Thyroid gland (tissue), 4 donors: ENCODE measurements at regions not wholly inside any gene's neighbourhood (a gene's known extent, or its start where the extent isn't known, plus 50 kb on each side); places are given as distances from the start of the nearest gene placed in this dataset.

ENCODE experiments used
- DNase-seq, 2 donors: peaks; one replicate each; pipeline ENCODE4 v3.0.0-alpha.2; 2019
- H3K27ac ChIP-seq, 3 donors: fragments of 200-600 bp; sonication (generic); 1 replicate in 2 of 3; 2 replicates in 1 of 3; pipeline ENCODE4 v1.5.1; 2016 to 2019; ENCODE audit warnings: mild to moderate bottlenecking in 1 of 3, moderate library complexity in 1 of 3
- H3K27me3 ChIP-seq: fragments of 200-600 bp; sonication (generic); one replicate; pipeline ENCODE4 v1.5.1; 2019
- H3K36me3 ChIP-seq, 2 donors: fragments of 200-600 bp; sonication (generic); one replicate each; pipeline ENCODE4 v1.5.1; 2016 to 2019
- H3K4me1 ChIP-seq, 2 donors: fragments of 200-600 bp; sonication (generic); one replicate each; pipeline ENCODE4 v1.5.1; 2017 to 2019
- H3K4me3 ChIP-seq, 3 donors: fragments of 200-600 bp; sonication (generic); replicated peaks in 1 of 3; 1 replicate in 2 of 3; 2 replicates in 1 of 3; pipeline ENCODE4 v1.5.1; 2016; ENCODE audit warnings: mild to moderate bottlenecking in 1 of 3
- H3K9me3 ChIP-seq: fragments of 200-600 bp; sonication (generic); one replicate; pipeline ENCODE4 v1.5.1; 2017
- POLR2A ChIP-seq, 2 donors: fragments of 450-650 bp; IDR thresholded peaks; one replicate each; pipeline ENCODE4 v1.6.1; 2017; ENCODE audit warnings: antibody characterized with exemption in 2 of 2, mild to moderate bottlenecking in 2 of 2, moderate library complexity in 1 of 2
- WGBS, 2 donors: methylation state at CpG; one replicate each; pipeline ENCODE4 v1.1.5; 2017; 5-methylcytosine and 5-hydroxymethylcytosine counted together
- intact Hi-C: fragments of 100-400 bp; cut with DNase I; formaldehyde crosslinking; loops from one replicate; pipeline ENCODE4 v1.15.1; 2023
- TF ChIP-seq, protein P1 (sequence below), 6 experiments: fragments of 200-600 bp in 3 of 6; fragments of 450-650 bp in 3 of 6; sonication (generic) in 3 of 6; IDR thresholded peaks; one replicate each; pipeline ENCODE4 v1.5.1; 2016 to 2019; ENCODE audit warnings: antibody characterized with exemption in 6 of 6, mild to moderate bottlenecking in 2 of 6, inconsistent platforms in 1 of 6, moderate library complexity in 1 of 6

DNA sequence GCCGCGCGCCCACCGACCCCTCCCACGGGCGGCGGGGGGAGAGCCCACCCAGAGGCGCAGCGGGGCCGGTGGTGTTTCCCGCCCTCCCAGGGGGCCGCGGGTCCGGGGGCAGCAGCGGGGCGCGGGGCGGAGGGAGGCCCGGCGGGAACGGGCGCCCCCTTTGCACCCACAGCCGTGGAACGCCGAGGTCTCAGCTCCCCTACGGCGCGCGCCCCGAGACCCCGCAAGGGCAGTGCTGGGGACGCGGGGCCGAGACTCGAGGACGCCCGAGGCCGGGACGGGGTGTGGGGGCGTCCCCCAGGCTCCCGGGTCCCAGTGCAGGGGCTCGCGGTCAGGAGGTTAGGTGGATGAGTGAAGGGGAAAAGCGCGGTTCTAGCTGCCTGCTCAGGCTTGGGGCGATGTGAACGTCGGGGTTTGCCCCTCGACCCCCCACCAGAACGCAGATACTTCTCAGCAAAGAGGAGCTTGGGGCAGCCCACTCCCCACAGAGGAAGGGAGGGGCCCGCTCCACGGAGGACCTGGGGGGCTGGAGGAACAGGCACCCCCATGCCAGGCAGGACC is 65.5 kb upstream of the BHLHE23 start:
- 8 to 30% methylated on average over 2 to 23 of the region's 52 CpGs for WGBS, 2 donors
- Histone ChIP-seq H3K27me3 (peaks cover 13% of the 10 kb centered on the region), H3K36me3 (no peaks in the 10 kb centered on the region), H3K27ac (no peak overlapping the region), H3K4me1 (no peaks in the 10 kb centered on the region), H3K4me3 (no peak overlapping the region), H3K9me3 (no peaks in the 10 kb centered on the region)
- intact Hi-C loops, result no loop called here
- TF ChIP-seq POLR2A (IDR thresholded peaks at IDR 0.05), result no peak
- TF ChIP-seq, protein P1, sequence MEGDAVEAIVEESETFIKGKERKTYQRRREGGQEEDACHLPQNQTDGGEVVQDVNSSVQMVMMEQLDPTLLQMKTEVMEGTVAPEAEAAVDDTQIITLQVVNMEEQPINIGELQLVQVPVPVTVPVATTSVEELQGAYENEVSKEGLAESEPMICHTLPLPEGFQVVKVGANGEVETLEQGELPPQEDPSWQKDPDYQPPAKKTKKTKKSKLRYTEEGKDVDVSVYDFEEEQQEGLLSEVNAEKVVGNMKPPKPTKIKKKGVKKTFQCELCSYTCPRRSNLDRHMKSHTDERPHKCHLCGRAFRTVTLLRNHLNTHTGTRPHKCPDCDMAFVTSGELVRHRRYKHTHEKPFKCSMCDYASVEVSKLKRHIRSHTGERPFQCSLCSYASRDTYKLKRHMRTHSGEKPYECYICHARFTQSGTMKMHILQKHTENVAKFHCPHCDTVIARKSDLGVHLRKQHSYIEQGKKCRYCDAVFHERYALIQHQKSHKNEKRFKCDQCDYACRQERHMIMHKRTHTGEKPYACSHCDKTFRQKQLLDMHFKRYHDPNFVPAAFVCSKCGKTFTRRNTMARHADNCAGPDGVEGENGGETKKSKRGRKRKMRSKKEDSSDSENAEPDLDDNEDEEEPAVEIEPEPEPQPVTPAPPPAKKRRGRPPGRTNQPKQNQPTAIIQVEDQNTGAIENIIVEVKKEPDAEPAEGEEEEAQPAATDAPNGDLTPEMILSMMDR (IDR thresholded peaks at IDR 0.05), result no peak
- DNase-seq, result no peak

DNA sequence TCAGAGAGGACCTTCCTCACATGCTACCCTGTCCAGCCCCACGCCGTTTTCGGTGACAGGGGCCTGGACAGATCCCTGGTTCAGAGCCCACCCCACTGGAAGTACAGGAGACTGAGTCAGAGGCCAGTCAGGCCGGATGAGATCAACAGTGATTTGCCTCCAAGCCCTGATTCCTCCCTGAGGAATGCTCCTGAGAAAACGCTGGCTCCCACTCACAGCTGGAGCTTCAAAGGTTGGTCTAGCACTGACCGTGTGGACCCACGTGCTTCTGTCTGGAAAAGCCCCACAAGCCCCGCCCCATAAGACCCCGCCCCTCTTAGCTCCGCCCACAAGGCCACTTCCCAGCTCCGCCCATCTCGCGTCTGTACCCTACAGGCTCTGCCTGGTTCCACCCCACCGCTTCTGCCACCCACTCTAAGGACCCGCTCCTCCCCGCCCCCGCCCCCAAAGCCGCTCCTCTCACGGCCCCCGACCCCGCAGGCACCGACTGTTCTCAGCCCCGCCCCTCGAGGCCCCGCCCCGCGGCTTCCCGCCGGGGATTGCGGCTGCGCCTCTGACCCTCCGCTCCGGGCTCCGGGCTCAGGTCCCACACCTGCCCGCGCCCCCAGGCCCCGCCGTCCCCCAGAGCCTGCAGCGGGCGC is 64.9 kb upstream of the BHLHE23 start:
- Histone ChIP-seq H3K36me3 (no peaks in the 10 kb centered on the region), H3K9me3 (no peaks in the 10 kb centered on the region), H3K4me1 (no peaks in the 10 kb centered on the region), H3K27me3 (peaks cover 13% of the 10 kb centered on the region), H3K4me3 (no peak overlapping the region), H3K27ac (no peak overlapping the region)
- TF ChIP-seq POLR2A (IDR thresholded peaks at IDR 0.05), result no peak
- TF ChIP-seq, protein P1 (IDR thresholded peaks at IDR 0.05), result no peak
- DNase-seq, result no peak
- intact Hi-C loops, result no loop called here
- 23 to 83% methylated on average over 3 to 15 of the region's 40 CpGs for WGBS, 2 donors

DNA sequence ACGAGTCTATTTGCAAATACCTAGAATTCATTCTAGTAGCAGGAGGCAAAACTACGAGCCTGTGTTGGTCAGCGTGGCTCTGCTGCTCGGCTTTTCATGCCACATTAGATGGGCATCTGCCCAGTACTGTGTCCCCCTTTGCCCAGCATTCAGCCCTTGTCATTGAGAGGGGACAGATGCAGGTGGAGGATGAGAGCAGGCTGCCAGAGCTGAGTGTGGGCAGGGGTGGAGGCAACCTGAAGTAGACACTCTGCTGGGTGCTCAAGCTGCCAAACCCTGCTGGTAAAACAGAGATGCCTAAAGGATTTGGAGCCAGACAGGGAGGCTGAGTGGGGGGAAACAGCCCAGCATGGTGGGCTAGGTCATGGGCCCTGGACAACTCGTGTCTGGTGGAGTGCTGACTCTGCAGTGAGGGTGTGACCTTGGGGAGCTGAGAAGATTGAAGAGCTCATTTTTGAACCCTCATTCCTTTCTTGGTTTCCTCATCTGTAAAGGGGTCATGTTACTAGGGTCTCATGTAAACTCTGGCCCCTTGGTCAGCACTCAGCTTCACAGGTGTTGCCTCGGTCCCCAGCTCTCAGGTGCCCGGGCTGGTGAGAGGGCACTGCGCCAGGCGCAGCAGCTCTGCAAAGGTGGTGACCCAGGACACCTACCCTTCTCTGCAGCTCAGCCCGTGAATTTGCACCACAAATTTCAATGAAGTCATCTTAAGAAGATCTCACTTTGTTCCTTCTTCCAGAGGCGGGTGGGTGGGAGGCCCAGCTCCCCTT is 64.2 kb upstream of the BHLHE23 start:
- intact Hi-C loops, result no loop called here
- no peak overlapping the region for H3K27ac ChIP-seq
- no peaks in the 10 kb centered on the region for H3K4me1 ChIP-seq
- peaks cover 13% of the 10 kb centered on the region for H3K27me3 ChIP-seq
- no peaks in the 10 kb centered on the region for H3K9me3 ChIP-seq
- no peak for DNase-seq
- no peak overlapping the region for H3K4me3 ChIP-seq
- H3K36me3 ChIP-seq, result no peaks in the 10 kb centered on the region
- TF ChIP-seq, protein P1 (IDR thresholded peaks at IDR 0.05), result no peak
- no peak for TF ChIP-seq POLR2A (IDR thresholded peaks at IDR 0.05)
- 85% methylated on average over 11 of the region's 11 CpGs for WGBS, 2 donors

DNA sequence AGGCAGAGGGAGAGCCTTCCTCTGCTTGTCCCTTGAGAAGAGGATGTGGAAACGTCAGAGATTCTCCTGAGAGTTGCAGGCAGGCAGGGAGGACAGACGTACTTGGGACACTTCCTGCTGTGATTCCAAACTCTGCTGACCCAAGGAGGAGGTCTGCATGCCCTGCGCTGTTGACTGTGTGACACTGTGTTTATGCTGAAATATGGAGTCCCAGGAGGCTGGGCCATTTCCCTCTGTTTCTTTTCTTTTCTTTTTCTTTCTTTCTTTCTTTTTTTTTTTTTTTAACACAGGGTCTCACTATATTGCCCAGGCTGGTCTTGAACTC is 63.5 kb upstream of the BHLHE23 start:
- no peak for TF ChIP-seq POLR2A (IDR thresholded peaks at IDR 0.05)
- TF ChIP-seq, protein P1 (IDR thresholded peaks at IDR 0.05), result no peak
- intact Hi-C loops, result no loop called here

More for the DNA sequence above, 63.5 kb upstream of the BHLHE23 start:
- H3K36me3 ChIP-seq, result no peaks in the 10 kb centered on the region
- no peak overlapping the region for H3K4me3 ChIP-seq
- no peaks in the 10 kb centered on the region for H3K9me3 ChIP-seq
- peaks cover 13% of the 10 kb centered on the region for H3K27me3 ChIP-seq
- H3K4me1 ChIP-seq, result no peaks in the 10 kb centered on the region
- no peak overlapping the region for H3K27ac ChIP-seq
- no peak for DNase-seq
- 37 to 43% methylated on average over 3 of the region's 3 CpGs for WGBS, 2 donors
